ENCODE measurements at regions not wholly inside any gene's neighbourhood (a gene's known extent, or its start where the extent isn't known, plus 50 kb on each side); places are given as distances from the start of the nearest gene placed in this dataset.

- Histone ChIP-seq H3K9me3 (no peaks in the 10 kb centered on the region), H3K27ac (no peak overlapping the region), H3K36me3 (no peaks in the 10 kb centered on the region), H3K4me3 (no peak overlapping the region), H3K27me3 (no peaks in the 10 kb centered on the region), H3K4me1 (no peaks in the 10 kb centered on the region)
- 78% methylated on average over 12 of the region's 12 CpGs; no CpG with 5 or more reads in 1 of the 2 donors for WGBS, 2 donors (ENCODE audit: low coverage in 1 of 2)
- DNase-seq: no peak
- intact Hi-C loops (cut with DNase I; ENCODE audit: low total_unique reads) (no loop called here), in situ Hi-C loops (cut with MboI; ENCODE audit: low pct_ligation_motif_present in 1 of 4, low pct_unique_long_range_greater_than_20kb in 1 of 4, low sequenced_read_pairs in 3 of 4) (no loop called here)
- no peak for TF ChIP-seq CTCF (IDR thresholded peaks at IDR 0.05)
- TF ChIP-seq POLR2AphosphoS5 (IDR thresholded peaks at IDR 0.05): no peak
- TF ChIP-seq EP300 (IDR thresholded peaks at IDR 0.05; ENCODE audit: low read depth): no peak
- TF ChIP-seq POLR2A (IDR thresholded peaks at IDR 0.05): no peak
Observed at GRCh38 chr18:78765142-78765541, 214.5 kb upstream of the SALL3 start.

GRCh38 chr18:78765637-78766281 lies 213.9 kb upstream of the SALL3 start:
- in situ Hi-C loops (cut with MboI; ENCODE audit: low pct_ligation_motif_present in 1 of 4, low pct_unique_long_range_greater_than_20kb in 1 of 4, low sequenced_read_pairs in 3 of 4) (no loop called here), intact Hi-C loops (cut with DNase I; ENCODE audit: low total_unique reads) (no loop called here)
- TF ChIP-seq POLR2AphosphoS5 (IDR thresholded peaks at IDR 0.05): no peak
- no peak for TF ChIP-seq POLR2A (IDR thresholded peaks at IDR 0.05)
- no peak for TF ChIP-seq CTCF (IDR thresholded peaks at IDR 0.05)
- TF ChIP-seq EP300 (IDR thresholded peaks at IDR 0.05; ENCODE audit: low read depth): no peak
- DNase-seq: no peak
- 80 to 87% methylated on average over 2 to 23 of the region's 23 CpGs for WGBS, 2 donors (ENCODE audit: low coverage in 1 of 2)
- Histone ChIP-seq H3K4me1 (no peaks in the 10 kb centered on the region), H3K9me3 (no peaks in the 10 kb centered on the region), H3K4me3 (no peak overlapping the region), H3K36me3 (no peaks in the 10 kb centered on the region), H3K27ac (no peak overlapping the region), H3K27me3 (no peaks in the 10 kb centered on the region)

- TF ChIP-seq POLR2AphosphoS5 (IDR thresholded peaks at IDR 0.05): no peak
- no peak for TF ChIP-seq EP300 (IDR thresholded peaks at IDR 0.05; ENCODE audit: low read depth)
- TF ChIP-seq CTCF (IDR thresholded peaks at IDR 0.05): no peak
- TF ChIP-seq POLR2A (IDR thresholded peaks at IDR 0.05): no peak
- 83 to 100% methylated on average over 3 to 31 of the region's 31 CpGs for WGBS, 2 donors (ENCODE audit: low coverage in 1 of 2)
- Histone ChIP-seq H3K36me3 (no peaks in the 10 kb centered on the region), H3K4me3 (no peak overlapping the region), H3K4me1 (no peaks in the 10 kb centered on the region), H3K27me3 (no peaks in the 10 kb centered on the region), H3K9me3 (no peaks in the 10 kb centered on the region), H3K27ac (no peak overlapping the region)
- intact Hi-C loops (cut with DNase I; ENCODE audit: low total_unique reads) (no loop called here), in situ Hi-C loops (cut with MboI; ENCODE audit: low pct_ligation_motif_present in 1 of 4, low pct_unique_long_range_greater_than_20kb in 1 of 4, low sequenced_read_pairs in 3 of 4) (no loop called here)
- no peak for DNase-seq
Observed at GRCh38 chr18:78766651-78767533, 212.7 kb upstream of the SALL3 start.

DNA sequence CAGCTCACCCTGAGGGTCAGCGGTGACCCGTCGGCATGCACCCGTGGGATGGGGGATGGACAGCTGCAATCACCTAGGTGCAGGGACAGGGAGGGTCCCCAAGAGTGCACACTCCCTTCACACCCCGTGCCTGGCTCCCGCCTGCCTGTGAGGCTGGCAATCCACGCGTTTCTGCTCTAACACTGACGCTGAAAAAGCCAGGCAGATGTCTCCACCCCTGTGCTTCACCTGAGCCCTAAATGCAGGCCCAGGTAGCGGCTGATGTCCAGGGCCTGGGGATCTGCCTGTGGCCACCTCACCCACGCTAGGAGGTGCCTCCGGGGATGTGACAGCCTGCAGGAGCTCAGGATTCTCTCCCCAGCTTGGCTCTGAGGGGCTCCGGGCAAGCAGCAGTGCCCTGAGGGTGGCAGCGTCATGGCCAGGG lies 212.0 kb upstream of the SALL3 start:
- no peaks in the 10 kb centered on the region for H3K27me3 ChIP-seq
- WGBS, 2 donors (ENCODE audit: low coverage in 1 of 2): 90% methylated on average over 14 of the region's 14 CpGs; no CpG with 5 or more reads in 1 of the 2 donors
- no peak for DNase-seq

More for the DNA sequence above, 212.0 kb upstream of the SALL3 start:
- no peaks in the 10 kb centered on the region for H3K4me1 ChIP-seq
- intact Hi-C loops (cut with DNase I; ENCODE audit: low total_unique reads) (no loop called here), in situ Hi-C loops (cut with MboI; ENCODE audit: low pct_ligation_motif_present in 1 of 4, low pct_unique_long_range_greater_than_20kb in 1 of 4, low sequenced_read_pairs in 3 of 4) (no loop called here)
- H3K36me3 ChIP-seq: no peaks in the 10 kb centered on the region
- H3K4me3 ChIP-seq: no peak overlapping the region
- no peak overlapping the region for H3K27ac ChIP-seq
- H3K9me3 ChIP-seq: no peaks in the 10 kb centered on the region
- TF ChIP-seq POLR2A (IDR thresholded peaks at IDR 0.05): no peak
